GM20431 (cell line): ENCODE measurements at regions not wholly inside any gene's neighbourhood (a gene's known extent, or its start where the extent isn't known, plus 50 kb on each side); places are given as distances from the start of the nearest gene placed in this dataset.

ENCODE experiments used
- in situ Hi-C: fragments of 300-500 bp; cut with MseI, MboI; formaldehyde crosslinking; loops from one replicate; pipeline ENCODE4 v1.15.0; 2020; ENCODE audit warnings: low sequenced_read_pairs; ENCODE audit not compliant: unreplicated experiment

- in situ Hi-C loops: no loop called here
Measured at GRCh38 chr20:22652681-22653588, 68.6 kb upstream of the FOXA2 start.

GRCh38 chr20:22653658-22654642, 69.6 kb upstream of the FOXA2 start:
- in situ Hi-C loops: no loop called here

DNA sequence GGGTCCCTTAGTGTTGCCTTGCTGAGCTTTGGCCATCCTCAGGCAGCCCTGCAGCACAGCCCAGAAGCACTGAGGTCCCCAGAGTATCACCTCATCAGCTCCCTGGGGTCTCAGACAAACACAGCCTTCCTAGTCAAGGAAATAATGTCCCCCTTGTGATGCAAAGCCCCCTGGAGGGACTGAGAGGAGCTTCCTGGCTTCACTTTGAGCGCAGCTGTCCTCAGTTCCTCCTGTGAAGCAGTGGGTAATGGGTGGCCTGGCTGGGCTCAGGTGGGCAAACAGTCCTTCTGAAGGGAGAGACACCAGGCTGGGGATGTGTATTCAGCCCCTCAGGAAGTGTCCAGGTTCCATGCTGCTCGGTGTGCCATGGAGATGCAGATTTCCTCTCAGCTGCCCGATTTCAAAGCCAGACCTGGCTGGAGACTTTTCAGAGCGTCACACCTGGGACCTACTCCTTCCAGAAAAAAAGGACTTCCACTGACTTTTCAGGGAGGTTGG, 79.2 kb upstream of the FOXA2 start:
- in situ Hi-C loops: no loop called here

GRCh38 chr20:22667198-22667597, 82.8 kb upstream of the FOXA2 start:
- in situ Hi-C loops: no loop called here

- in situ Hi-C loops: no loop called here
Measured at GRCh38 chr20:22672191-22672590, 87.8 kb upstream of the FOXA2 start.

- in situ Hi-C loops: no loop called here
Measured at GRCh38 chr20:22673467-22673866, 89.1 kb upstream of the FOXA2 start.

- in situ Hi-C loops: loop anchor here (25.0 kb wide), 2 partner anchors 562 to 662 kb away; no protein-coding TSS in a partner anchor
Measured at GRCh38 chr20:22675341-22675740, 91.0 kb upstream of the FOXA2 start.

GRCh38 chr20:22678678-22679077, 94.3 kb upstream of the FOXA2 start:
- in situ Hi-C loops: loop anchor here (25.0 kb wide), 2 partner anchors 559 to 659 kb away; no protein-coding TSS in a partner anchor

DNA sequence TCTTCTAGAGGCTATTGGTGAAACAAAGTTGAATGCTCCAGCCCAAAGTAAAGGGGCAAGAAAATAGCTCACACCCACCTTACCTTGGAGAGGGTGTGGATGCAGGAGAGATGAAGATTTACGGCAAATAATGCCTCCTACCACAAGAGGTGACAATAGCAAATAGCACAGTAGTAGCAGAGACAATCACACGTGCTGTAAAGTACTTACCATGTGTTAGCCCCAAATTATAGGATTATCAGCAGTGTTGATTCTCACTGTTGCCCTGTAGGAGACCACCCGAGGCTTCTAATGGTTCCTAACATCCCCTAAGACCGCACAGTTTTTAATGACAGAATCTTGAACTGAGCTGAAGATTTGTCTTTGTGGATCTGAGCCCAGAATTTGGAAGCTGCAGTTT, 94.8 kb upstream of the FOXA2 start:
- in situ Hi-C loops: loop anchor here (25.0 kb wide), 2 partner anchors 558 to 658 kb away; no protein-coding TSS in a partner anchor

GRCh38 chr20:22680031-22680740, 95.8 kb upstream of the FOXA2 start:
- in situ Hi-C loops: loop anchor here (5.0 to 25.0 kb wide), 3 partner anchors 343 to 657 kb away; no protein-coding TSS in a partner anchor

GRCh38 chr20:22681591-22682248, 97.3 kb upstream of the FOXA2 start:
- in situ Hi-C loops: loop anchor here (5.0 to 25.0 kb wide), 3 partner anchors 344 to 656 kb away; no protein-coding TSS in a partner anchor

DNA sequence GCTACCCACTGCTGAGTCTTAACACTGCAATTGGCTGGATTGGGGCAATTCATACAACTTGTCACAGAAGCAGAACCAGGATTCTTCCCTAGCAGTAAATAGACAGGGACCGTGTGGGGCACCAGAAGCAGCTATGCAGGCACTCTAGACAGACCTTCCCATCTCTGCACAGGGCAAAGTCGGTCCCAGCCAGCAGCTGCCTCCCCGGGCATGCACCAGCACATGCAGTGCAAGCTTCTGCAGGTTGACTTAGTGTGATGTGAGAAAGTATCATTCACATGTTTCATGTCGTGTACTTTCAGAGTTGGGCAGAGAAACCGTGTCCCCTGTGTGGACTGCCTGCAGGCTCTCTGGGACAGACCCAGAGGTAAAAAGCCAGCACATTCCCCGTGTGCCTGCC, 98.0 kb upstream of the FOXA2 start:
- in situ Hi-C loops: loop anchor here (5.0 to 25.0 kb wide), 3 partner anchors 345 to 655 kb away; no protein-coding TSS in a partner anchor

DNA sequence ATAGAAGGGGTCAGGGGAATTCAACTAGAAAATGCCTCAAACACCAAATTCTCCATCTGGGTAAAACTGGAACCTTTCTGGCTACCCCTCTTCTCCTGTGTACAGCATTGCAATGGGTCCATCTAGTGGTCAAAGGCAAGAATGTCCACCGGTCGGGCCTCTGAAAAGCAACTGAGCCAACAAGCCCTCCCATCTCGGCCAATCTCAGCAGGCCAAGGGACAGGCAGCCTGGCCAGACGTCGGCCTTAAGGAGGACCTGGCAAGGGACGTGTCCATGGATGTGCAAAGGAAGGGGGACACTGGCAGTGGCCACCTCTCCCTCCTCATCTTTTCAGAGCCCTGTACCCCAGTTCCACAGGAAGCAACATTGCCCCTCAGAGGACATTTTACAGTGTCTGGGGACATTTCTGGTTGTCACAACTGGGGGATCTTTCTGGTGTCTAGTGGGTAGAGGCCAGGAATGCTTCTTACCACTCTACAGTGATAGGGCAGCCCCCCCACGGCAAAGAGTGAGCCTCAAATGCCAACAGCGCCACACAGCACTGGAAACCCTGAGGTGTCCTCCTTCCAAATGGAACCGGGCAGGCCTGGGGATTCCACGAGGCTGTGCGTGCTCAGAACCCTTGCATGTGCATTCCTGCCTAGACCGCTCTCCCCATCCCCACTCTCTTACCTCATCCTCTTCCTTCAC, 99.8 kb upstream of the FOXA2 start:
- in situ Hi-C loops: loop anchor here (5.0 to 25.0 kb wide), 3 partner anchors 347 to 653 kb away; no protein-coding TSS in a partner anchor

GRCh38 chr20:22684763-22685443, 100.5 kb upstream of the FOXA2 start:
- in situ Hi-C loops: loop anchor here (5.0 to 25.0 kb wide), 3 partner anchors 348 to 652 kb away; no protein-coding TSS in a partner anchor

DNA sequence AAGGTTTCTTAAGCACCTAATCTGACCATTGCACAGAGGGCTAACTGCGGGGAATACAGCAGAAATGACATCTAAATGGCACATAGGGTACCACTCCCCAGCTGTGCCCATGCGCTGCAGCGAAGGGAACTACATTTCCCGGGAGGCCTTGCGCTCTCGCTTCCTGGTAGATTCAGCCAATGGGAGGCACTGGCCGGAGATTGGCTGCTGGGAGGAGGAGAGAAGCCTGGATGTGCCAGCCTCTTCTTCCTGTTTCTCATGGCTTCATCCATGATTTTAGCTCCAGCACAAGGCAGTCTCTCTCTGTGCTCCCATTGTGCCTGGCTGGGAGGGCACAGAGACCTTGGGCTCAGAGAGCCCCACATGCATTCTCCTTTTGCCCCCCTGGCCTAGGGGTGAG, 101.7 kb upstream of the FOXA2 start:
- in situ Hi-C loops: loop anchor here (25.0 kb wide), 2 partner anchors 551 to 651 kb away; no protein-coding TSS in a partner anchor

- in situ Hi-C loops: loop anchor here (25.0 kb wide), 2 partner anchors 549 to 649 kb away; no protein-coding TSS in a partner anchor
Measured at GRCh38 chr20:22687676-22688349, 103.4 kb upstream of the FOXA2 start.

GRCh38 chr20:22688485-22688884, 104.1 kb upstream of the FOXA2 start:
- in situ Hi-C loops: loop anchor here (25.0 kb wide), 2 partner anchors 549 to 649 kb away; no protein-coding TSS in a partner anchor
